Hematopoietic multipotent progenitor cell treated with erythropoietin and hydrocortisone succinate and interleukin-3 and kit ligand, for 15 days (in vitro differentiated cells): ENCODE measurements at regions not wholly inside any gene's neighbourhood (a gene's known extent, or its start where the extent isn't known, plus 50 kb on each side); places are given as distances from the start of the nearest gene placed in this dataset.
"Not testable (repeated sequence)": the region's sequence is repeated elsewhere in the genome, so short reads cannot be mapped to it uniquely, and the experiment has no call there.

Experiments used
- DNase-seq: peaks from one replicate; pipeline ENCODE4 v3.0.0-alpha.2; 2015; ENCODE audit warnings: low spot score

GRCh38 chr7:16266877-16267276, 154.5 kb downstream of the CRPPA start:
- DNase-seq: no peak

- DNase-seq: not testable (repeated sequence)
Measured at GRCh38 chr7:16266470-16266869, 154.9 kb downstream of the CRPPA start.

GRCh38 chr7:16265863-16266458, 155.4 kb downstream of the CRPPA start:
- no peak for DNase-seq

- no peak for DNase-seq
Measured at GRCh38 chr7:16264823-16265804, 156.2 kb downstream of the CRPPA start.

GRCh38 chr7:16264036-16264819, 157.1 kb downstream of the CRPPA start:
- DNase-seq: no peak

- DNase-seq: not testable (repeated sequence)
Measured at GRCh38 chr7:16263377-16263776, 158.0 kb downstream of the CRPPA start.

- DNase-seq: no peak
Measured at GRCh38 chr7:16261654-16262053, 159.7 kb downstream of the CRPPA start.

- no peak for DNase-seq
Measured at GRCh38 chr7:16261100-16261499, 160.2 kb downstream of the CRPPA start.

- DNase-seq: no peak
Measured at GRCh38 chr7:16260236-16260728, 161.1 kb downstream of the CRPPA start.

- DNase-seq: not testable (repeated sequence)
Measured at GRCh38 chr7:16256419-16256818, 164.9 kb downstream of the CRPPA start.

- not testable (repeated sequence) for DNase-seq
Measured at GRCh38 chr7:16255952-16256351, 165.4 kb downstream of the CRPPA start.

GRCh38 chr7:16250655-16251054, 170.7 kb downstream of the CRPPA start:
- not testable (repeated sequence) for DNase-seq

- not testable (repeated sequence) for DNase-seq
Measured at GRCh38 chr7:16249204-16249603, 172.1 kb downstream of the CRPPA start.

- DNase-seq: not testable (repeated sequence)
Measured at GRCh38 chr7:16248556-16248955, 172.8 kb downstream of the CRPPA start.

GRCh38 chr7:16244469-16244868, 176.9 kb downstream of the CRPPA start:
- no peak for DNase-seq

- no peak for DNase-seq
Measured at GRCh38 chr7:16242920-16243319, 178.4 kb downstream of the CRPPA start.

- no peak for DNase-seq
Measured at GRCh38 chr7:16241017-16241416, 180.3 kb downstream of the CRPPA start.

GRCh38 chr7:16236381-16236780, 185.0 kb downstream of the CRPPA start:
- no peak for DNase-seq

- no peak for DNase-seq
Measured at GRCh38 chr7:16235147-16236114, 185.9 kb downstream of the CRPPA start.

GRCh38 chr7:16234493-16235146, 186.7 kb downstream of the CRPPA start:
- DNase-seq: no peak
